ENCODE measurements at regions not wholly inside any gene's neighbourhood (a gene's known extent, or its start where the extent isn't known, plus 50 kb on each side); places are given as distances from the start of the nearest gene placed in this dataset.
A peak's percentile ranks its signal among the peaks of the same experiment; 100 is the strongest.

GRCh38 chr9:115202181-115202580, 84.2 kb upstream of the TNC start:
- TF ChIP-seq POLR2A (IDR thresholded peaks at IDR 0.05) (no peak), EP300 (IDR thresholded peaks at IDR 0.05) (no peak), CTCF (IDR thresholded peaks at IDR 0.05) (no peak), POLR2AphosphoS5 (IDR thresholded peaks at IDR 0.05) (no peak)
- Histone ChIP-seq H3K4me1 (peaks cover 0 to 4% (median 0%) of the 10 kb centered on the region in 4 donors), H3K36me3 (no peaks in the 10 kb centered on the region), H3K27ac (no peak overlapping the region), H3K27me3 (no peaks in the 10 kb centered on the region), H3K9me3 (no peaks in the 10 kb centered on the region), H3K4me3 (no peak overlapping the region)
- ATAC-seq (ENCODE audit: low FRiP score in 2 of 2): no peak
- WGBS, 2 donors: 33 to 56% methylated on average over 1 of the region's 1 CpG
- DNase-seq: no peak

DNA sequence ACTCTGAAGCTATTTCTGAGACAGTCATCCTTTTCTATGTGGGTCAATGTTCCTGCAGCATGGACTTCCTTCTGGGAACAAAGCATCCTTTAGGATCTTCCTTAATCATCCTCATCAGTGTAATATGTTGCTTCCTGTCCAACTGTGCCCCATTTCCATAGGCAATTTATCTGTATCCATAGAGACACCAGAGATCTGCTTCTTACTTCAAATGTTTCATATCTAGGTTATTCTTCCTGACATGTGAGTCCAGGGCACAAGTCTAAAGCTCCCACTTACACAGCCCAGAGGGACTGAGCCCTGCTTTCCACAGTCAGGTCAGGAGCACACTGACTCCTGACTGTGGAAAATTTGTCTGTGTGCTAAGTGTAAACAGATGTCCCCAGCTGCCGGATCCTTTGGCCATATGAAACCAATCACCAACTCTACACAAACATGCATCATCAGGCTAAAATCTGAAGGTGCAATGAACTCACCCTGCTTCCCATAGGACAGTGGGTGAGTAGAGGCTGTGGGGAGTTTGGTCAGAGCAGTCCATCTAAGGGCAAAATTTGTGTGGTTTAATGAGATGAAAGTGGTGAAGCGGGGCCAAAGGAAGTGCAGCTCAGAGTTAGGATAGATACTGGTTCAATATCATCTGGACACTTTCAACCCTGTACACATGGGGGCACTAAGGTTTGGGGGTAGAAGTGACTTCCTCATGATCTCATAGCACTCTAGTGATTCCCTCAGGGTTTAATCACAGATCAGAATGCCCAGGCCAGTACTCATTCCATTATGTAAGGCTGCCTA, 85.2 kb upstream of the TNC start:
- no peak overlapping the region for H3K27ac ChIP-seq
- H3K4me3 ChIP-seq: no peak overlapping the region

DNA sequence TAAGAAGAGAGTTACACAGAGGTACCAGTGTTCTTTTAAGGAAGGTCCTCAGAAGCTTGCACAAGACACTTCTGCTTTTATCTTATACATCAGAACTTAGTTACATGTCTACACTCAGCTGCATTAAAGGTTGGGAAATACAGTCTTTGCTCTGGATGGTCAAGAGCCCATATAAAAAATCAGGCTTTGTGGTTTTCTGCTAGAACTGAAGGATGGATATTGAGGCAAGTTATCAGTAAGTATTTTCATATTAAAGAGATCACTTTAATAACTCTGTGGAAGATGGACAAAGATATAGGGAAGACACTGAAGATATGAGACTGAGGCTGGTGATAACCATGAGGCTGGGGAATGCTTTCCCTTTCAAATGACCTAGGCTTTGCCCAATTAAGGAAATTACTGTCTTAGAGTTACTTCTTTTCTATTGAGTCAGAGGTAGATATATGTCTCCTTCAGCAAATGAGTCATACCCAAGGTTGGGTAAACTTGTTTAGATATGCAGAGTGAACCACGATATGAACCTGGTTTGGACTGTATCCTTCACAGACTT, 87.0 kb upstream of the TNC start:
- ATAC-seq (ENCODE audit: low FRiP score in 2 of 2): no peak
- WGBS, 2 donors: 64 to 75% methylated on average over 1 of the region's 1 CpG

More for the DNA sequence above, 85.2 kb upstream of the TNC start:
- no peak for DNase-seq
- TF ChIP-seq POLR2A (IDR thresholded peaks at IDR 0.05) (no peak), POLR2AphosphoS5 (IDR thresholded peaks at IDR 0.05) (peak; percentile 43 to 72)
- peak; percentile 38 to 63 for ATAC-seq (ENCODE audit: low FRiP score in 2 of 2)
- peaks cover 0 to 4% (median 0%) of the 10 kb centered on the region in 4 donors for H3K4me1 ChIP-seq
- WGBS, 2 donors: 70 to 78% methylated on average over 2 of the region's 2 CpGs
- no peaks in the 10 kb centered on the region for H3K27me3 ChIP-seq
- no peaks in the 10 kb centered on the region for H3K9me3 ChIP-seq
- H3K36me3 ChIP-seq: no peaks in the 10 kb centered on the region

GRCh38 chr9:115207003-115207836, 89.3 kb upstream of the TNC start:
- Histone ChIP-seq H3K4me1 (peaks cover 0 to 8% (median 5%) of the 10 kb centered on the region in 4 donors), H3K36me3 (no peaks in the 10 kb centered on the region), H3K9me3 (no peaks in the 10 kb centered on the region), H3K27ac (no peak overlapping the region), H3K4me3 (no peak overlapping the region), H3K27me3 (no peaks in the 10 kb centered on the region)
- WGBS, 2 donors: 48 to 64% methylated on average over 3 of the region's 3 CpGs
- no peak for ATAC-seq (ENCODE audit: low FRiP score in 2 of 2)
- TF ChIP-seq POLR2A (IDR thresholded peaks at IDR 0.05) (no peak), POLR2AphosphoS5 (IDR thresholded peaks at IDR 0.05) (no peak), EP300 (IDR thresholded peaks at IDR 0.05) (no peak), CTCF (IDR thresholded peaks at IDR 0.05) (no peak)
- no peak for DNase-seq

More for the DNA sequence above, 87.0 kb upstream of the TNC start:
- H3K27ac ChIP-seq: no peak overlapping the region
- TF ChIP-seq CTCF (IDR thresholded peaks at IDR 0.05): no peak
- TF ChIP-seq EP300 (IDR thresholded peaks at IDR 0.05): no peak
- peaks cover 0 to 4% (median 0%) of the 10 kb centered on the region in 4 donors for H3K4me1 ChIP-seq
- H3K4me3 ChIP-seq: no peak overlapping the region
- H3K9me3 ChIP-seq: no peaks in the 10 kb centered on the region
- H3K27me3 ChIP-seq: no peaks in the 10 kb centered on the region
- DNase-seq: no peak
- H3K36me3 ChIP-seq: no peaks in the 10 kb centered on the region

DNA sequence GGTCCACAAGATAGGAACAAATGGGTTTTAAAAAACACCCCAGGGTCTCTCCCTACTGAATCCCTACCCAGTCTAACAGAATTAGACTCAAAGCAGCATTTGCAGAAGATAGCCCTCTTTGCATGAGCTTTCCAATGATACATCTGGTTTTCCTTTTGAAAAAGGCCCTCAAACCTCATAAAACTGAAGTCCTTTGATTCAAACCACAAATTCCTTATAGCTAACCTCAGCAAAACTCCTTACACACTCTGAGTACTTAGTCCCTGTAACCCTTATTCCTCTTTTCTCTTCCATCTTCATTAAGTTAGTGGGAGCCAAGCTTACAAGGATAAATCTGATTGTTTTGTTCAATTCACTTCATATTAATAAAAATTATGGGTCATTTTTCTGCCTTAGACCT, 90.5 kb upstream of the TNC start:
- H3K4me3 ChIP-seq: no peak overlapping the region
- H3K27ac ChIP-seq: no peak overlapping the region
- ATAC-seq (ENCODE audit: low FRiP score in 2 of 2): no peak
- TF ChIP-seq POLR2AphosphoS5 (IDR thresholded peaks at IDR 0.05): no peak
- H3K36me3 ChIP-seq: no peaks in the 10 kb centered on the region
- DNase-seq: no peak
- no peaks in the 10 kb centered on the region for H3K9me3 ChIP-seq
- peaks cover 0 to 15% (median 9%) of the 10 kb centered on the region in 4 donors for H3K4me1 ChIP-seq
- H3K27me3 ChIP-seq: no peaks in the 10 kb centered on the region

Measured in upper lobe of left lung (tissue), 6 donors.